ENCODE measurements at regions not wholly inside any gene's neighbourhood (a gene's known extent, or its start where the extent isn't known, plus 50 kb on each side); places are given as distances from the start of the nearest gene placed in this dataset.

DNA sequence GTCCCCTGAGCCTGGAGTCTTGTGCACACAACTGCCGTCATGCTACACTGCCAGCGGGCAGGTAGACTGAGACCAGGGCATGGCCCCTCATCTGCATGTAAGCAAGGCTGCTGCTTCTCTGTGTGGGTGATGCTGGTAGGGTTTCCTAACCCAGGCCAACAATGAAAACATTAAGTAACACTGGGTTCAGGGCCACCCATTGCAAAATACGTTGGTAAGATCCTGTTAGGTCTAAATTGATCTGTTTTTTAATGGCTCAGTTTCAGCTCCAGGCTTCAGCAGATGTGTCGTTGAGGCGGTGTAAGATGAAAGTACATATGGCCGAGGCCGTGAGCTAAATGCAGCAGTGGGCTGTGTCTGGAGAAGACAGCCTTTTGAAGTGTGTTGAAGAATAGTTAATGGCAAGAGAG, 383.4 kb downstream of the IRS2 start:
- Histone ChIP-seq H3K4me3 (replicated peaks in 1 of 2; ENCODE audit: low read depth in 1 of 2, low read length in 2 of 2) (no peak overlapping the region), H4K20me1 (ENCODE audit: insufficient read depth) (no peaks in the 10 kb centered on the region), H3K4me1 (ENCODE audit: control insufficient read depth in 1 of 2, insufficient read depth in 2 of 2, low read length in 2 of 2) (no peaks in the 10 kb centered on the region), H3K27ac (ENCODE audit: low read depth, low read length) (no peak overlapping the region), H3K36me3 (ENCODE audit: control insufficient read depth in 1 of 2, insufficient read depth in 2 of 2, low read length in 2 of 2) (no peaks in the 10 kb centered on the region), H3K9ac (ENCODE audit: low read length) (no peak overlapping the region), H2AFZ (ENCODE audit: low read depth, low read length, poor library complexity, severe bottlenecking) (no peak overlapping the region), H3K9me3 (ENCODE audit: control insufficient read depth in 1 of 2, insufficient read depth in 1 of 2, low read depth in 1 of 2, low read length in 2 of 2) (no peaks in the 10 kb centered on the region), H3K9me2 (ENCODE audit: insufficient read depth) (no peaks in the 10 kb centered on the region), H3K79me2 (ENCODE audit: insufficient read depth, low read length) (no peaks in the 10 kb centered on the region), H3K27me3 (ENCODE audit: insufficient read depth, low read length) (no peaks in the 10 kb centered on the region), H3K4me2 (ENCODE audit: low read length) (no peak overlapping the region)
- POLR2A ChIA-PET = no interaction called here
- ATAC-seq = no peak
- CTCF ChIA-PET = no interaction called here
- no peak for TF ChIP-seq YY1 (IDR thresholded peaks at IDR 0.05; ENCODE audit: extremely low read depth, insufficient replicate concordance, low read depth, low read length)
- TF ChIP-seq FOSL1 (IDR thresholded peaks at IDR 0.05; ENCODE audit: low read depth) = no peak
- TF ChIP-seq CBX3 (IDR thresholded peaks at IDR 0.05; ENCODE audit: low read depth) = no peak
- no peak for TF ChIP-seq REST (IDR thresholded peaks at IDR 0.05; ENCODE audit: low read depth)
- TF ChIP-seq POLR2AphosphoS5 (IDR thresholded peaks at IDR 0.05; ENCODE audit: low read depth, low read length) = no peak
- TF ChIP-seq ATF3 (IDR thresholded peaks at IDR 0.05) = no peak
- no peak for DNase-seq (ENCODE audit: low read depth, low spot score)
- intact Hi-C loops (cut with micrococcal nuclease) = no loop called here
- BruUV-seq (replicated peaks) = no TSS peak
- RAD21 ChIA-PET (ENCODE audit: low non-redundant PET in 1 of 2, low total read pairs in 2 of 2, uncharacterized antibody in 2 of 2, unreplicated experiment in 2 of 2) = no interaction called here

- Histone ChIP-seq H3K4me3 (replicated peaks in 1 of 2; ENCODE audit: low read depth in 1 of 2, low read length in 2 of 2) (no peak overlapping the region), H3K79me2 (ENCODE audit: insufficient read depth, low read length) (no peaks in the 10 kb centered on the region), H3K4me2 (ENCODE audit: low read length) (no peak overlapping the region), H4K20me1 (ENCODE audit: insufficient read depth) (no peaks in the 10 kb centered on the region), H3K4me1 (ENCODE audit: control insufficient read depth in 1 of 2, insufficient read depth in 2 of 2, low read length in 2 of 2) (no peaks in the 10 kb centered on the region), H3K27me3 (ENCODE audit: insufficient read depth, low read length) (no peaks in the 10 kb centered on the region), H3K27ac (ENCODE audit: low read depth, low read length) (no peak overlapping the region), H3K9me3 (ENCODE audit: control insufficient read depth in 1 of 2, insufficient read depth in 1 of 2, low read depth in 1 of 2, low read length in 2 of 2) (no peaks in the 10 kb centered on the region), H2AFZ (ENCODE audit: low read depth, low read length, poor library complexity, severe bottlenecking) (no peak overlapping the region), H3K9ac (ENCODE audit: low read length) (no peak overlapping the region), H3K9me2 (ENCODE audit: insufficient read depth) (no peaks in the 10 kb centered on the region), H3K36me3 (ENCODE audit: control insufficient read depth in 1 of 2, insufficient read depth in 2 of 2, low read length in 2 of 2) (no peaks in the 10 kb centered on the region)
- TF ChIP-seq ELF1 (IDR thresholded peaks at IDR 0.05; ENCODE audit: borderline replicate concordance, low read depth) (no peak), ATF3 (IDR thresholded peaks at IDR 0.05) (no peak), SP1 (IDR thresholded peaks at IDR 0.05; ENCODE audit: low read depth) (no peak)
- TF ChIP-seq, protein P1, sequence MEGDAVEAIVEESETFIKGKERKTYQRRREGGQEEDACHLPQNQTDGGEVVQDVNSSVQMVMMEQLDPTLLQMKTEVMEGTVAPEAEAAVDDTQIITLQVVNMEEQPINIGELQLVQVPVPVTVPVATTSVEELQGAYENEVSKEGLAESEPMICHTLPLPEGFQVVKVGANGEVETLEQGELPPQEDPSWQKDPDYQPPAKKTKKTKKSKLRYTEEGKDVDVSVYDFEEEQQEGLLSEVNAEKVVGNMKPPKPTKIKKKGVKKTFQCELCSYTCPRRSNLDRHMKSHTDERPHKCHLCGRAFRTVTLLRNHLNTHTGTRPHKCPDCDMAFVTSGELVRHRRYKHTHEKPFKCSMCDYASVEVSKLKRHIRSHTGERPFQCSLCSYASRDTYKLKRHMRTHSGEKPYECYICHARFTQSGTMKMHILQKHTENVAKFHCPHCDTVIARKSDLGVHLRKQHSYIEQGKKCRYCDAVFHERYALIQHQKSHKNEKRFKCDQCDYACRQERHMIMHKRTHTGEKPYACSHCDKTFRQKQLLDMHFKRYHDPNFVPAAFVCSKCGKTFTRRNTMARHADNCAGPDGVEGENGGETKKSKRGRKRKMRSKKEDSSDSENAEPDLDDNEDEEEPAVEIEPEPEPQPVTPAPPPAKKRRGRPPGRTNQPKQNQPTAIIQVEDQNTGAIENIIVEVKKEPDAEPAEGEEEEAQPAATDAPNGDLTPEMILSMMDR (IDR thresholded peaks at IDR 0.05 in 2 of 3, conservative IDR thresholded peaks at IDR 0.05 in 1 of 3; ENCODE audit: borderline replicate concordance in 1 of 3, insufficient read depth in 1 of 3, low read depth in 2 of 3, low read length in 2 of 3) = no peak
- ChIA-PET POLR2A (no interaction called here), CTCF (no interaction called here), RAD21 (ENCODE audit: low non-redundant PET in 1 of 2, low total read pairs in 2 of 2, uncharacterized antibody in 2 of 2, unreplicated experiment in 2 of 2) (no interaction called here)
- DNase-seq (ENCODE audit: low read depth, low spot score) = no peak
- intact Hi-C loops (cut with micrococcal nuclease) = no loop called here
- ATAC-seq = no peak
- no TSS peak for BruUV-seq (replicated peaks)
Measured at GRCh38 chr13:109401891-109402290, 384.5 kb downstream of the IRS2 start.

Data from HCT116 (cell line).